HG02642 (cell line): ENCODE measurements at regions not wholly inside any gene's neighbourhood (a gene's known extent, or its start where the extent isn't known, plus 50 kb on each side); places are given as distances from the start of the nearest gene placed in this dataset.

Source experiments
- ATAC-seq: cut with Tn5 transposase; IDR thresholded peaks from one replicate; pipeline ENCODE4 v1.9.1; 2021; ENCODE audit warnings: mild to moderate bottlenecking; ENCODE audit not compliant: unreplicated experiment, poor library complexity

- ATAC-seq: no peak
Observed at GRCh38 chr6:106886081-106886843, 88.3 kb downstream of the CD24 start.

GRCh38 chr6:106885679-106886078 is 88.8 kb downstream of the CD24 start:
- no peak for ATAC-seq

GRCh38 chr6:106884576-106884975 is 90.0 kb downstream of the CD24 start:
- ATAC-seq: no peak

- no peak for ATAC-seq
Observed at GRCh38 chr6:106883808-106884262, 90.7 kb downstream of the CD24 start.

- ATAC-seq: no peak
Observed at GRCh38 chr6:106882601-106883518, 91.7 kb downstream of the CD24 start.

- ATAC-seq: no peak
Observed at GRCh38 chr6:106882138-106882537, 92.4 kb downstream of the CD24 start.

- no peak for ATAC-seq
Observed at GRCh38 chr6:106880952-106881351, 93.6 kb downstream of the CD24 start.

GRCh38 chr6:106875782-106876321 is 98.7 kb downstream of the CD24 start:
- no peak for ATAC-seq

GRCh38 chr6:106874481-106874880 is 100.0 kb downstream of the CD24 start:
- ATAC-seq: no peak

GRCh38 chr6:106872049-106872448 is 102.5 kb downstream of the CD24 start:
- no peak for ATAC-seq

- no peak for ATAC-seq
Observed at GRCh38 chr6:106870824-106871717, 103.5 kb downstream of the CD24 start.

- ATAC-seq: no peak
Observed at GRCh38 chr6:106870069-106870468, 104.5 kb downstream of the CD24 start.

- ATAC-seq: no peak
Observed at GRCh38 chr6:106869203-106869602, 105.3 kb downstream of the CD24 start.

GRCh38 chr6:106866875-106867658 is 107.5 kb downstream of the CD24 start:
- no peak for ATAC-seq

- no peak for ATAC-seq
Observed at GRCh38 chr6:106862858-106863257, 111.7 kb downstream of the CD24 start.

GRCh38 chr6:106860940-106861339 is 113.6 kb downstream of the CD24 start:
- ATAC-seq: no peak

- ATAC-seq: no peak
Observed at GRCh38 chr6:106858653-106859092, 115.9 kb downstream of the CD24 start.

GRCh38 chr6:106857771-106858652 is 116.5 kb downstream of the CD24 start:
- no peak for ATAC-seq
